SU-DHL-6 (cell line): ENCODE measurements at regions not wholly inside any gene's neighbourhood (a gene's known extent, or its start where the extent isn't known, plus 50 kb on each side); places are given as distances from the start of the nearest gene placed in this dataset.

ENCODE experiments used
- H2AFZ ChIP-seq: fragments of 200-600 bp; sonication (generic); 2 replicates; pipeline ENCODE4 v1.6.1; 2014; ENCODE audit warnings: low read depth, mild to moderate bottlenecking, moderate library complexity, mixed read lengths, antibody characterized with exemption, low read length; ENCODE audit not compliant: severe bottlenecking
- H3F3A ChIP-seq: fragments of 200-600 bp; shearing (Covaris generic); 2 replicates; pipeline ENCODE4 v1.6.0; 2016; ENCODE audit warnings: antibody characterized with exemption, mild to moderate bottlenecking; ENCODE audit not compliant: insufficient read depth
- H3K27ac ChIP-seq: fragments of 200-600 bp; sonication (generic); 2 replicates; pipeline ENCODE4 v1.5.1; 2016; ENCODE audit warnings: low read depth, mild to moderate bottlenecking, low read length, moderate library complexity, mixed read lengths
- H3K27me3 ChIP-seq: fragments of 200-600 bp; sonication (generic), shearing (Covaris generic); 2 replicates; pipeline ENCODE4 v1.6.0; 2014; ENCODE audit warnings: mild to moderate bottlenecking, low read length
- H3K36me3 ChIP-seq: fragments of 200-600 bp; sonication (generic); 2 replicates; pipeline ENCODE4 v1.6.1; 2014; ENCODE audit warnings: mild to moderate bottlenecking, low read length, mixed read lengths
- H3K4me2 ChIP-seq: fragments of 300-600, 200-600 bp; shearing (Covaris generic), sonication (generic); 2 replicates; pipeline ENCODE4 v1.6.0; 2014; ENCODE audit warnings: low read length, low read depth, mild to moderate bottlenecking; ENCODE audit not compliant: poor library complexity, severe bottlenecking
- H3K4me3 ChIP-seq: fragments of 200-600 bp; sonication (generic); 2 replicates; pipeline ENCODE4 v1.5.1; 2014; ENCODE audit warnings: antibody characterized with exemption, low read length, mild to moderate bottlenecking, mixed read lengths; ENCODE audit not compliant: insufficient read depth, poor library complexity, severe bottlenecking
- H3K79me2 ChIP-seq: fragments of 200-600 bp; sonication (generic); 2 replicates; pipeline ENCODE4 v1.6.1; 2014; ENCODE audit warnings: mild to moderate bottlenecking, low read length, moderate library complexity; ENCODE audit not compliant: insufficient read depth
- H3K9ac ChIP-seq: fragments of 200-600 bp; sonication (generic); 2 replicates; pipeline ENCODE4 v1.7.0; 2014; ENCODE audit warnings: mild to moderate bottlenecking, low read length
- H3K9me2 ChIP-seq: fragments of 200-600 bp; sonication (generic); replicated peaks from 2 replicates; pipeline ENCODE4 v1.6.1; 2014; ENCODE audit warnings: low read length; ENCODE audit not compliant: insufficient read depth
- H3K9me3 ChIP-seq: fragments of 200-600 bp; sonication (generic); 2 replicates; pipeline ENCODE4 v1.6.1; 2014; ENCODE audit warnings: low read length, mixed read lengths; ENCODE audit not compliant: insufficient read depth
- H4K20me1 ChIP-seq: fragments of 200-600 bp; sonication (generic); 2 replicates; pipeline ENCODE4 v1.6.1; 2014; ENCODE audit warnings: low read depth, mild to moderate bottlenecking, antibody characterized with exemption, low read length, moderate library complexity, mixed read lengths
- CTCF ChIP-seq: fragments of 200-600 bp; sonication (generic); IDR thresholded peaks from one replicate; pipeline ENCODE4 v1.5.1; 2017; ENCODE audit warnings: antibody characterized with exemption, mild to moderate bottlenecking, low read length, moderate library complexity; ENCODE audit not compliant: insufficient read depth, poor library complexity, severe bottlenecking
- EZH2phosphoT487 ChIP-seq: fragments of 200-600 bp; sonication (generic), shearing (Covaris generic); conservative IDR thresholded peaks from 2 replicates; pipeline ENCODE4 v1.6.1; 2018; ENCODE audit warnings: mild to moderate bottlenecking, antibody characterized with exemption, low read length, moderate library complexity, mixed read lengths

DNA sequence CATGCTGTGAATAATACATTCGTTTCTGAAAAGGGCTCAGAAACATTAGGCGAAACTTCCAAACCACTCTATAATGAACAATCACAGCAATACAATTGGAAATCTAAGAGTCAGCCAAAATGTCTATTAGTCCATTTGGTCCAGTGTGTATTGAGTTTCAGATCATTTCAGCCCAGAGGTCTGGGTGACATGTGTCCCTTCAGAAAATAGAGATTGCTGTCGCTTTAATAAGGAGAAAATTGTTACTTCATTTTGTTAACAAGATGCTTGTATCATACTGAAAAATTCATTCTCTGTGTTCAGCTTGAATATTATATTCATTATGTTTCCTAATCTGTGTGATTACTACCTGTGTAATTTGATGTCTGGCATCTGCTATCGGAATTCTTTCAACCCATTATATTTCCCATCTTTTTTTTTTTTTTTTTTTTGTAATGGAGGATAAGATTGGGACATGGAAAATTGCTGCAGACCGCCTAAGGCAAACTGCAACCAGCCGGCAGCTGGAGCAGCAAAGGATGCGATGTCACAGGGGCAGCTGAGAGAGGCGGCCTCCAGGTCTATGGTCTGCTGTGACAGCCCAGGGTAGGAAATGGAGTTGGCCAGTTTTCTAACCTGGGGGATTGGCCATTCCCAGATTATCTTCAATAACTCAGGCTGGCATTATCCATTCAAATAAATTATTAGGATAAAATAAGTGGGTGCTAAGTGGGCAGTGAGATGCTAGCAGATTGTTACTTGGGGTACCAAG, 170.9 kb upstream of the NPVF start:
- Histone ChIP-seq H3K79me2 (no peaks in the 10 kb centered on the region), H3K9me3 (no peaks in the 10 kb centered on the region), H3K27me3 (no peaks in the 10 kb centered on the region), H3K4me2 (no peak overlapping the region), H3K9me2 (no peaks in the 10 kb centered on the region), H2AFZ (no peak overlapping the region), H3K36me3 (no peaks in the 10 kb centered on the region), H3K27ac (no peak overlapping the region), H3K9ac (no peak overlapping the region), H3F3A (no peaks in the 10 kb centered on the region), H4K20me1 (no peaks in the 10 kb centered on the region), H3K4me3 (no peak overlapping the region)
- TF ChIP-seq CTCF (no peak), EZH2phosphoT487 (no peak)

- Histone ChIP-seq H4K20me1 (no peaks in the 10 kb centered on the region), H2AFZ (no peak overlapping the region), H3F3A (no peaks in the 10 kb centered on the region), H3K4me2 (no peak overlapping the region), H3K36me3 (no peaks in the 10 kb centered on the region), H3K27ac (no peak overlapping the region), H3K79me2 (no peaks in the 10 kb centered on the region), H3K9ac (no peak overlapping the region), H3K9me3 (no peaks in the 10 kb centered on the region), H3K9me2 (no peaks in the 10 kb centered on the region), H3K27me3 (no peaks in the 10 kb centered on the region), H3K4me3 (no peak overlapping the region)
- TF ChIP-seq CTCF = no peak
- TF ChIP-seq EZH2phosphoT487 = no peak
These were observed 174.2 kb upstream of the NPVF start for GRCh38 chr7:25402532-25402931.

DNA sequence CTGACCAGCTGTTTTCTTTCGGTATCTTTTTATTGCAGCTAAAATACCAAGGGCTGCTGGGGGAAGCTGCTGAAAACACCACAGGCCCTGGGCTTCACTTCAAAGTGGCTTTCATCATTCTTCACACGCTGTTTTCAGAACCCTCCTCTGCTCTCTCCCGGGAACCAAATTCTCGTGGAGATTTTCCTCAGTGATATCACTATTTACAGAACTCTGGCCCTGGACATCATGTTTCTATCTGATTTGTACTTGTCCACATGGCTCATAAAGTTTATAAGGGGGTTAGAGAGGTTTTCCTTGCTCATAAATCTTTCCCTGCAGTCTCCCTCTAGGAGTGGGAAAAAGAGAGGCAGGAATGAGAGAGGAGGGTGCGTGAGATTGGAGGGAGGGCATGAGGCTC, 177.4 kb upstream of the NPVF start:
- TF ChIP-seq EZH2phosphoT487 = no peak
- no peak for TF ChIP-seq CTCF
- Histone ChIP-seq H3K4me2 (no peak overlapping the region), H3K27ac (no peak overlapping the region), H4K20me1 (no peaks in the 10 kb centered on the region), H3K9me3 (no peaks in the 10 kb centered on the region), H3K9ac (no peak overlapping the region), H3K36me3 (no peaks in the 10 kb centered on the region), H3F3A (no peaks in the 10 kb centered on the region), H3K79me2 (no peaks in the 10 kb centered on the region), H2AFZ (no peak overlapping the region), H3K9me2 (no peaks in the 10 kb centered on the region), H3K4me3 (no peak overlapping the region), H3K27me3 (no peaks in the 10 kb centered on the region)
